ENCODE measurements at regions not wholly inside any gene's neighbourhood (a gene's known extent, or its start where the extent isn't known, plus 50 kb on each side); places are given as distances from the start of the nearest gene placed in this dataset.

DNA sequence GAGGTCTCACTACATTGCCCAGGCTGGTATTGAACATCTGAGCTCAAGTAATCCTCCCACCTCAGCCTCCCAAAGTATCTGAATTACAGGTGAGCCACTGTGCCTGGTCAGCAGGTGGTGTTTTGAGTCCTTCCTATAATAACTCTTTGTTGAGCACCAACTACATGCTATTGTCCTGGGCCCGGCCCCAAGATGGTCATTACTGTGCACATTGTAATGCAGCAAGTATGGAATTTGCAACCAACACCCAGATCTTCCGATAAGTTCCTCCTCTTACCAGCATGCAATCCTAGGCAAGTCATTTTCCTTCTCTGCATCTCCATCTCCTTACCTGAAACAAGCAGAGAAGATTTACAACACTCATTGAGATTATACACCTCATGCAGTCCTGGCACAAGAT is 510.3 kb upstream of the KLF4 start:
- Mint-ChIP-seq H3K27me3 (ENCODE audit: low read depth) (no peaks in the 10 kb centered on the region; the same call in 1 of the 2 replicates), H3K4me3 (no peak overlapping the region), H3K9me3 (no peaks in the 10 kb centered on the region), H3K36me3 (ENCODE audit: insufficient read depth in 1 of 3, low read depth in 3 of 3) (no peaks in the 10 kb centered on the region), H3K4me1 (peaks cover 8 to 20% of the 10 kb centered on the region in 2 experiments), H3K27ac (no peak overlapping the region)
- Histone ChIP-seq H2BK20ac (ENCODE audit: low read depth, low read length, poor library complexity, severe bottlenecking) (no peak overlapping the region), H3K9me3 (ENCODE audit: control insufficient read depth, low read depth, low read length) (no peaks in the 10 kb centered on the region), H2BK15ac (ENCODE audit: low read depth, low read length) (no peak overlapping the region), H2BK12ac (ENCODE audit: insufficient read length, low read depth, low read length) (no peak overlapping the region), H3K23ac (ENCODE audit: insufficient read length, low read depth, low read length) (no peak overlapping the region), H3K79me2 (ENCODE audit: insufficient read depth, low read length) (no peaks in the 10 kb centered on the region), H3K27me3 (ENCODE audit: insufficient read depth, low read length) (no peaks in the 10 kb centered on the region), H2BK120ac (ENCODE audit: low read depth, low read length, poor library complexity, severe bottlenecking) (no peak overlapping the region), H2AK5ac (ENCODE audit: insufficient read length, low read length) (no peak overlapping the region), H3K56ac (ENCODE audit: insufficient read length, low read depth, low read length) (no peak overlapping the region), H3K14ac (ENCODE audit: insufficient read depth, low read length) (no peak overlapping the region), H4K20me1 (ENCODE audit: control insufficient read depth, insufficient read depth, insufficient read length) (no peaks in the 10 kb centered on the region), H3T11ph (ENCODE audit: low read length) (no peak overlapping the region), H3K4ac (ENCODE audit: low read depth, low read length) (no peak overlapping the region), H3K4me2 (ENCODE audit: insufficient read depth, insufficient read length, low read length) (no peak overlapping the region), H2AFZ (ENCODE audit: low read length) (no peak overlapping the region), H3K9ac (ENCODE audit: extremely low read depth, insufficient read length, low read length) (no peak overlapping the region), H3K27ac (ENCODE audit: insufficient read length, low read depth, low read length) (no peak overlapping the region), H4K8ac (replicated peaks; ENCODE audit: insufficient read length, low read depth, low read length) (no peak overlapping the region), H3K18ac (ENCODE audit: insufficient read length, low read depth, low read length) (no peak overlapping the region), H3K79me1 (ENCODE audit: insufficient read depth, low read depth, low read length, poor library complexity, severe bottlenecking) (no peaks in the 10 kb centered on the region), H3K4me1 (ENCODE audit: insufficient read depth, low read length) (peaks cover 6% of the 10 kb centered on the region; the same call in 1 of the 2 replicates), H2BK5ac (ENCODE audit: insufficient read length, low read length) (no peak overlapping the region), H3K23me2 (ENCODE audit: insufficient read length, low read depth, low read length, poor library complexity, severe bottlenecking) (no peaks in the 10 kb centered on the region), H4K91ac (ENCODE audit: insufficient read length, low read depth, low read length) (no peak overlapping the region), H4K5ac (ENCODE audit: insufficient read length, low read depth, low read length) (no peak overlapping the region)
- no CpG with 5 or more reads among the region's 2 CpGs for WGBS (ENCODE audit: extremely low coverage, insufficient read length, low lambda C conversion rate)
- TF ChIP-seq CTCF (conservative IDR thresholded peaks at IDR 0.05), result no peak
- DNase-seq, result no peak
